ENCODE measurements at regions not wholly inside any gene's neighbourhood (a gene's known extent, or its start where the extent isn't known, plus 50 kb on each side); places are given as distances from the start of the nearest gene placed in this dataset.

- no peak for DNase-seq
- TF ChIP-seq POLR2A (IDR thresholded peaks at IDR 0.05; ENCODE audit: low read length), result no peak
Measured at GRCh38 chr13:91135376-91135775, 212.1 kb upstream of the MIR17HG start.

- TF ChIP-seq POLR2A (IDR thresholded peaks at IDR 0.05; ENCODE audit: low read length) (no peak), GATA1 (IDR thresholded peaks at IDR 0.05; ENCODE audit: low read depth, low read length) (no peak)
- DNase-seq, result no peak
Measured at GRCh38 chr13:91135968-91136367, 211.5 kb upstream of the MIR17HG start.

- no peak for DNase-seq
- TF ChIP-seq POLR2A (IDR thresholded peaks at IDR 0.05; ENCODE audit: low read length) (no peak), GATA1 (IDR thresholded peaks at IDR 0.05; ENCODE audit: low read depth, low read length) (no peak)
Measured at GRCh38 chr13:91136806-91137205, 210.7 kb upstream of the MIR17HG start.

- TF ChIP-seq POLR2A (IDR thresholded peaks at IDR 0.05; ENCODE audit: low read length) (no peak), GATA1 (IDR thresholded peaks at IDR 0.05; ENCODE audit: low read depth, low read length) (no peak)
- no peak for DNase-seq
Measured at GRCh38 chr13:91139232-91139631, 208.3 kb upstream of the MIR17HG start.

- TF ChIP-seq POLR2A (IDR thresholded peaks at IDR 0.05; ENCODE audit: low read length), result no peak
- TF ChIP-seq GATA1 (IDR thresholded peaks at IDR 0.05; ENCODE audit: low read depth, low read length), result no peak
- no peak for DNase-seq
Measured at GRCh38 chr13:91141543-91142061, 205.9 kb upstream of the MIR17HG start.

- no peak for DNase-seq
- TF ChIP-seq GATA1 (IDR thresholded peaks at IDR 0.05; ENCODE audit: low read depth, low read length) (no peak), POLR2A (IDR thresholded peaks at IDR 0.05; ENCODE audit: low read length) (no peak)
Measured at GRCh38 chr13:91142572-91142971, 204.9 kb upstream of the MIR17HG start.

- TF ChIP-seq GATA1 (IDR thresholded peaks at IDR 0.05; ENCODE audit: low read depth, low read length), result no peak
- no peak for TF ChIP-seq POLR2A (IDR thresholded peaks at IDR 0.05; ENCODE audit: low read length)
- DNase-seq, result peak in 1 of 2 experiments; percentile 19
Measured at GRCh38 chr13:91144054-91144453, 203.4 kb upstream of the MIR17HG start.

GRCh38 chr13:91144486-91144885, 203.0 kb upstream of the MIR17HG start:
- TF ChIP-seq GATA1 (IDR thresholded peaks at IDR 0.05; ENCODE audit: low read depth, low read length), result no peak
- no peak for TF ChIP-seq POLR2A (IDR thresholded peaks at IDR 0.05; ENCODE audit: low read length)
- DNase-seq, result no peak

- TF ChIP-seq GATA1 (IDR thresholded peaks at IDR 0.05; ENCODE audit: low read depth, low read length) (no peak), POLR2A (IDR thresholded peaks at IDR 0.05; ENCODE audit: low read length) (no peak)
- no peak for DNase-seq
Measured at GRCh38 chr13:91145571-91146205, 201.8 kb upstream of the MIR17HG start.

- TF ChIP-seq POLR2A (IDR thresholded peaks at IDR 0.05; ENCODE audit: low read length) (no peak), GATA1 (IDR thresholded peaks at IDR 0.05; ENCODE audit: low read depth, low read length) (no peak)
- no peak for DNase-seq
Measured at GRCh38 chr13:91146601-91147000, 200.9 kb upstream of the MIR17HG start.

- DNase-seq, result no peak
- TF ChIP-seq GATA1 (IDR thresholded peaks at IDR 0.05; ENCODE audit: low read depth, low read length), result no peak
- TF ChIP-seq POLR2A (IDR thresholded peaks at IDR 0.05; ENCODE audit: low read length), result no peak
Measured at GRCh38 chr13:91148098-91148497, 199.4 kb upstream of the MIR17HG start.

GRCh38 chr13:91151921-91152320, 195.6 kb upstream of the MIR17HG start:
- DNase-seq, result no peak
- TF ChIP-seq GATA1 (IDR thresholded peaks at IDR 0.05; ENCODE audit: low read depth, low read length) (no peak), POLR2A (IDR thresholded peaks at IDR 0.05; ENCODE audit: low read length) (no peak)

GRCh38 chr13:91153372-91153771, 194.1 kb upstream of the MIR17HG start:
- no peak for DNase-seq
- TF ChIP-seq GATA1 (IDR thresholded peaks at IDR 0.05; ENCODE audit: low read depth, low read length), result no peak
- no peak for TF ChIP-seq POLR2A (IDR thresholded peaks at IDR 0.05; ENCODE audit: low read length)

- TF ChIP-seq POLR2A (IDR thresholded peaks at IDR 0.05; ENCODE audit: low read length) (no peak), GATA1 (IDR thresholded peaks at IDR 0.05; ENCODE audit: low read depth, low read length) (no peak)
Measured at GRCh38 chr13:91154558-91155353, 192.7 kb upstream of the MIR17HG start.

More at GRCh38 chr13:91154558-91155353, 192.7 kb upstream of the MIR17HG start:
- no peak for DNase-seq

All from erythroblast (primary cell).